ENCODE measurements at regions not wholly inside any gene's neighbourhood (a gene's known extent, or its start where the extent isn't known, plus 50 kb on each side); places are given as distances from the start of the nearest gene placed in this dataset.

- H3K9me3 Mint-ChIP-seq (ENCODE audit: low read depth, unreplicated experiment) = peaks cover 3% of the 10 kb centered on the region
- no peaks in the 10 kb centered on the region for H3K27me3 Mint-ChIP-seq (ENCODE audit: unreplicated experiment)
- H3K4me3 Mint-ChIP-seq (ENCODE audit: low read depth, unreplicated experiment) = no peak overlapping the region
- H3K36me3 Mint-ChIP-seq (ENCODE audit: insufficient read depth, unreplicated experiment) = no peaks in the 10 kb centered on the region
- H3K27ac Mint-ChIP-seq (ENCODE audit: unreplicated experiment) = no peak overlapping the region
- no peak for DNase-seq
- BruUV-seq (replicated peaks) = no TSS peak
- CTCF ChIA-PET = no interaction called here
- intact Hi-C loops (cut with micrococcal nuclease; ENCODE audit: unreplicated experiment) = no loop called here
- no peaks in the 10 kb centered on the region for H3K4me1 Mint-ChIP-seq (ENCODE audit: low read depth, unreplicated experiment)
- no peak for TF ChIP-seq CTCF (IDR thresholded peaks at IDR 0.05; ENCODE audit: unreplicated experiment)
Observed at GRCh38 chr5:107085572-107085971, 585.2 kb downstream of the EFNA5 start.

GRCh38 chr5:107074996-107075395, 595.7 kb downstream of the EFNA5 start:
- H3K36me3 Mint-ChIP-seq (ENCODE audit: insufficient read depth, unreplicated experiment) = no peaks in the 10 kb centered on the region
- TF ChIP-seq CTCF (IDR thresholded peaks at IDR 0.05; ENCODE audit: unreplicated experiment) = no peak
- H3K4me3 Mint-ChIP-seq (ENCODE audit: low read depth, unreplicated experiment) = no peak overlapping the region
- H3K27ac Mint-ChIP-seq (ENCODE audit: unreplicated experiment) = no peak overlapping the region
- peaks cover 4% of the 10 kb centered on the region for H3K9me3 Mint-ChIP-seq (ENCODE audit: low read depth, unreplicated experiment)
- no peaks in the 10 kb centered on the region for H3K27me3 Mint-ChIP-seq (ENCODE audit: unreplicated experiment)
- no TSS peak for BruUV-seq (replicated peaks)
- intact Hi-C loops (cut with micrococcal nuclease; ENCODE audit: unreplicated experiment) = no loop called here
- CTCF ChIA-PET = interaction anchor here (1.4 kb wide), 1 partner anchor 15 kb away, joined by 3 read pairs; no protein-coding TSS in a partner anchor
- no peaks in the 10 kb centered on the region for H3K4me1 Mint-ChIP-seq (ENCODE audit: low read depth, unreplicated experiment)
- no peak for DNase-seq

- no peaks in the 10 kb centered on the region for H3K36me3 Mint-ChIP-seq (ENCODE audit: insufficient read depth, unreplicated experiment)
- CTCF ChIA-PET = no interaction called here
- H3K27me3 Mint-ChIP-seq (ENCODE audit: unreplicated experiment) = no peaks in the 10 kb centered on the region
- no peak for TF ChIP-seq CTCF (IDR thresholded peaks at IDR 0.05; ENCODE audit: unreplicated experiment)
- H3K27ac Mint-ChIP-seq (ENCODE audit: unreplicated experiment) = no peak overlapping the region
- no TSS peak for BruUV-seq (replicated peaks)
- H3K4me3 Mint-ChIP-seq (ENCODE audit: low read depth, unreplicated experiment) = no peak overlapping the region
- intact Hi-C loops (cut with micrococcal nuclease; ENCODE audit: unreplicated experiment) = no loop called here
- H3K4me1 Mint-ChIP-seq (ENCODE audit: low read depth, unreplicated experiment) = no peaks in the 10 kb centered on the region
- peaks cover 4% of the 10 kb centered on the region for H3K9me3 Mint-ChIP-seq (ENCODE audit: low read depth, unreplicated experiment)
- no peak for DNase-seq
Observed at GRCh38 chr5:107072967-107073366, 597.8 kb downstream of the EFNA5 start.

DNA sequence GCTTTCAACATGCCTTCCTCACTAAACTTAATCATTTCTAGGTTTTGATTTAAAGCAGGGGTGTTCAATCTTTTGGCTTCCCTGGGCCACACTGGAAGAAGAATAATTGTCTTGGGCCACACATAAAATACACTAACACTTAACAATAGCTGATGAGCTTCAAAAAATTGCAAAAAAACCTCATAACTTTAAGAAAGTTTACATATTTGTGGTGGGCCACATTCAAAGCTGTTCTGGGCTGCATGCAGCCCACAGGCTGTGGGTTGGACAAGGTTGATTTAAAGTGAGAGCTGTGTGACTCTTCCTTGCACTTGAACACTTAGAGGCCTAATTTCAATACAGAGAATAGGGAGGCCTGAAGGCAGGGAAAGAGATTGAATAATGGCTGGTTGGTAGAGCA, 598.3 kb downstream of the EFNA5 start:
- H3K9me3 Mint-ChIP-seq (ENCODE audit: low read depth, unreplicated experiment) = peaks cover 4% of the 10 kb centered on the region
- H3K4me1 Mint-ChIP-seq (ENCODE audit: low read depth, unreplicated experiment) = no peaks in the 10 kb centered on the region
- no TSS peak for BruUV-seq (replicated peaks)
- intact Hi-C loops (cut with micrococcal nuclease; ENCODE audit: unreplicated experiment) = no loop called here
- no peaks in the 10 kb centered on the region for H3K27me3 Mint-ChIP-seq (ENCODE audit: unreplicated experiment)
- no peak for TF ChIP-seq CTCF (IDR thresholded peaks at IDR 0.05; ENCODE audit: unreplicated experiment)
- H3K27ac Mint-ChIP-seq (ENCODE audit: unreplicated experiment) = no peak overlapping the region
- DNase-seq = no peak
- CTCF ChIA-PET = interaction anchor here (0.7 kb wide), 1 partner anchor 117 kb away, joined by 3 read pairs; no protein-coding TSS in a partner anchor
- no peaks in the 10 kb centered on the region for H3K36me3 Mint-ChIP-seq (ENCODE audit: insufficient read depth, unreplicated experiment)
- H3K4me3 Mint-ChIP-seq (ENCODE audit: low read depth, unreplicated experiment) = no peak overlapping the region

Measured in Calu3 (cell line).